Testis (tissue), 2 donors: ENCODE measurements at regions not wholly inside any gene's neighbourhood (a gene's known extent, or its start where the extent isn't known, plus 50 kb on each side); places are given as distances from the start of the nearest gene placed in this dataset.

Experiments used
- DNase-seq: peaks from one replicate; pipeline ENCODE4 v3.0.0-alpha.2; 2019
- H3K27ac ChIP-seq, 2 donors: fragments of 200-600 bp; sonication (generic); one replicate each; pipeline ENCODE4 v1.5.1; 2019
- H3K27me3 ChIP-seq: fragments of 200-600 bp; sonication (generic); one replicate; pipeline ENCODE4 v1.5.1; 2019
- H3K36me3 ChIP-seq: fragments of 200-600 bp; sonication (generic); one replicate; pipeline ENCODE4 v1.5.1; 2017; ENCODE audit warnings: low read depth; ENCODE audit errors: missing control alignments
- H3K4me1 ChIP-seq: fragments of 200-600 bp; sonication (generic); one replicate; pipeline ENCODE4 v1.5.1; 2019
- H3K4me3 ChIP-seq, 2 donors: fragments of 200-600 bp; sonication (generic); one replicate each; pipeline ENCODE4 v1.5.1; 2017 to 2019
- H3K9me3 ChIP-seq: fragments of 200-600 bp; sonication (generic); one replicate; pipeline ENCODE4 v1.5.1; 2017
- POLR2A ChIP-seq: fragments of 450-650 bp; IDR thresholded peaks from one replicate; pipeline ENCODE4 v1.6.1; 2017; ENCODE audit warnings: antibody characterized with exemption, mild to moderate bottlenecking, moderate library complexity
- WGBS, 2 donors: methylation state at CpG; one replicate each; pipeline ENCODE4 v1.1.5; 2018; 5-methylcytosine and 5-hydroxymethylcytosine counted together
- intact Hi-C: fragments of 100-400 bp; cut with DNase I; formaldehyde crosslinking; loops from one replicate; pipeline ENCODE4 v1.15.1; 2023; ENCODE audit warnings: low total_unique reads
- TF ChIP-seq, protein P1 (sequence below), 3 experiments: fragments of 450-650 bp in 2 of 3; fragments of 200-600 bp in 1 of 3; sonication (generic) in 1 of 3; IDR thresholded peaks; one replicate each; pipeline ENCODE4 v1.5.1; 2016 to 2019; ENCODE audit warnings: antibody characterized with exemption in 3 of 3, mild to moderate bottlenecking in 2 of 3, moderate library complexity in 1 of 3

- no peaks in the 10 kb centered on the region for H3K9me3 ChIP-seq
- no peak for TF ChIP-seq POLR2A
- TF ChIP-seq, protein P1, sequence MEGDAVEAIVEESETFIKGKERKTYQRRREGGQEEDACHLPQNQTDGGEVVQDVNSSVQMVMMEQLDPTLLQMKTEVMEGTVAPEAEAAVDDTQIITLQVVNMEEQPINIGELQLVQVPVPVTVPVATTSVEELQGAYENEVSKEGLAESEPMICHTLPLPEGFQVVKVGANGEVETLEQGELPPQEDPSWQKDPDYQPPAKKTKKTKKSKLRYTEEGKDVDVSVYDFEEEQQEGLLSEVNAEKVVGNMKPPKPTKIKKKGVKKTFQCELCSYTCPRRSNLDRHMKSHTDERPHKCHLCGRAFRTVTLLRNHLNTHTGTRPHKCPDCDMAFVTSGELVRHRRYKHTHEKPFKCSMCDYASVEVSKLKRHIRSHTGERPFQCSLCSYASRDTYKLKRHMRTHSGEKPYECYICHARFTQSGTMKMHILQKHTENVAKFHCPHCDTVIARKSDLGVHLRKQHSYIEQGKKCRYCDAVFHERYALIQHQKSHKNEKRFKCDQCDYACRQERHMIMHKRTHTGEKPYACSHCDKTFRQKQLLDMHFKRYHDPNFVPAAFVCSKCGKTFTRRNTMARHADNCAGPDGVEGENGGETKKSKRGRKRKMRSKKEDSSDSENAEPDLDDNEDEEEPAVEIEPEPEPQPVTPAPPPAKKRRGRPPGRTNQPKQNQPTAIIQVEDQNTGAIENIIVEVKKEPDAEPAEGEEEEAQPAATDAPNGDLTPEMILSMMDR (IDR thresholded peaks at IDR 0.05) = no peak
- no peaks in the 10 kb centered on the region for H3K36me3 ChIP-seq
- no peak for DNase-seq
- H3K4me1 ChIP-seq = no peaks in the 10 kb centered on the region
- H3K4me3 ChIP-seq = no peak overlapping the region
- H3K27ac ChIP-seq = no peak overlapping the region
- WGBS, 2 donors = 90 to 93% methylated on average over 3 of the region's 3 CpGs
- no peaks in the 10 kb centered on the region for H3K27me3 ChIP-seq
- intact Hi-C loops = no loop called here
These were observed 177.0 kb upstream of the SP8 start for GRCh38 chr7:20963556-20964280.

GRCh38 chr7:20964281-20964918, 177.7 kb upstream of the SP8 start:
- Histone ChIP-seq H3K9me3 (no peaks in the 10 kb centered on the region), H3K27me3 (no peaks in the 10 kb centered on the region), H3K4me3 (no peak overlapping the region), H3K36me3 (no peaks in the 10 kb centered on the region), H3K4me1 (no peaks in the 10 kb centered on the region), H3K27ac (no peak overlapping the region)
- no peak for DNase-seq
- no peak for TF ChIP-seq POLR2A
- TF ChIP-seq, protein P1 (IDR thresholded peaks at IDR 0.05) = no peak
- WGBS, 2 donors = 80 to 82% methylated on average over 5 of the region's 5 CpGs
- intact Hi-C loops = no loop called here

DNA sequence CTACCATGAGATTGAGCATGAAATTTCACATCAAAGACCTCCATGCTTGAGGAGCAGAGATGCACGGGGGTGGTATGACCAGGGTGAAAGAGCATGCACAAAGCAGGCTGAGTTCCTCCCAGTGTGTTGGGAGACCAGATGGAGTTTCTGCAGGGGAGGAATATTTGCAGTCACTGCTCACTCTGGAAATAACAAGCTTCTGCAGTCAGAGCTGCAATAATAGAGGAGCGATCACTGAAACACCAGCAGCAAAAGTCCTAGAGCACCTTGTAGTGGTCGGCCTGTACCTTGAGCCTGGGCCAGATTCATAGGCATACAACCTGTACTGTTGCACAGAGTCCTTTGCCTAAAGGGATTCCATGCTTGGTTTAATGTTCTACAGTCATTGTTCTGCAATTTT, 184.5 kb upstream of the SP8 start:
- no peaks in the 10 kb centered on the region for H3K4me1 ChIP-seq
- no peak overlapping the region for H3K27ac ChIP-seq
- no peak for TF ChIP-seq POLR2A
- TF ChIP-seq, protein P1 (IDR thresholded peaks at IDR 0.05) = no peak
- 45 to 65% methylated on average over 3 of the region's 3 CpGs for WGBS, 2 donors
- DNase-seq = no peak
- H3K36me3 ChIP-seq = no peaks in the 10 kb centered on the region
- intact Hi-C loops = no loop called here
- H3K9me3 ChIP-seq = no peaks in the 10 kb centered on the region
- H3K27me3 ChIP-seq = no peaks in the 10 kb centered on the region
- no peak overlapping the region for H3K4me3 ChIP-seq

DNA sequence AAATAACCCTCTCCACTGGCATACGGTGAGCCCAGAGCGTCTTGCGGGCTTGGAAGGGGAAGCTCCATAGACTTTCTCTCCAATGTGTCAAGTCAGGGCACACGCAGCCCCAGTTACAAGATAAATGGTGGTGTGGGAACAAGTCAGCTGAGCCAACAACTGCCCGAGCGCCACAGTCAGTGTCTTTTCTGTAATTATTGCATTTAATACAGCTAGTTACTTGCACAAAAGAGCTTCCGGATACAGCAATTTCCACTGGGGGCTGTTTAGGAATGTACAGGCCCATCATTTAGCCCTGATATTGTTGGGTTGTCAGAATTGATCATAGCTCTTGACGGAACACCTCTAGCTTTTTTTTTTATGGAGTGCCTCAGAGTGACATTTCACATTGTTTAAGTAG, 193.5 kb upstream of the SP8 start:
- TF ChIP-seq POLR2A = no peak
- TF ChIP-seq, protein P1 (IDR thresholded peaks at IDR 0.05) = no peak
- H3K9me3 ChIP-seq = no peaks in the 10 kb centered on the region
- no peak for DNase-seq
- intact Hi-C loops = no loop called here
- no peaks in the 10 kb centered on the region for H3K4me1 ChIP-seq
- no peaks in the 10 kb centered on the region for H3K36me3 ChIP-seq
- 72 to 80% methylated on average over 8 of the region's 8 CpGs for WGBS, 2 donors
- H3K27me3 ChIP-seq = no peaks in the 10 kb centered on the region
- H3K4me3 ChIP-seq = no peak overlapping the region
- H3K27ac ChIP-seq = no peak overlapping the region
